ENCODE measurements at regions not wholly inside any gene's neighbourhood (a gene's known extent, or its start where the extent isn't known, plus 50 kb on each side); places are given as distances from the start of the nearest gene placed in this dataset.

DNA sequence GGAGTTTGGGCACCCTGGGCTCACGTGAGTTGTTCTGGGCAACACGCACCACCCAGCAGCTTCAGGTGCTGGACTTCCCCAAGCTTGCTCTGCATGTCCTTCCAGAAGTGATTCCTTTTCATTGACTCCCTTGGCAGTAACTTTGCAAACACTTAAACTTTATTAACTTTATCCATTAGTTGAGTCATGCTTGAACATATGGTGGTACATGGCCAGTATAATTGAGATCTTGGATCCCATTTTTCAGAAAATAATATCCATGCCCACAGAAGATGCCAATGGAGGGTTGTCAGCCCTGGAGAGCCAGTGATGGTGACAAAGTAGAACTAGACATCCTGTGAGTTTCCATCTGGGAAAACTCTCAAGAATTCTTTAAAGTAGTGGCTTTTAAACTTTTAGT is 144.2 kb downstream of the COPS8 start:
- no peaks in the 10 kb centered on the region for H3K9me3 Mint-ChIP-seq
- TF ChIP-seq CTCF (IDR thresholded peaks at IDR 0.05), result no peak
- CTCF ChIA-PET, result no interaction called here

DNA sequence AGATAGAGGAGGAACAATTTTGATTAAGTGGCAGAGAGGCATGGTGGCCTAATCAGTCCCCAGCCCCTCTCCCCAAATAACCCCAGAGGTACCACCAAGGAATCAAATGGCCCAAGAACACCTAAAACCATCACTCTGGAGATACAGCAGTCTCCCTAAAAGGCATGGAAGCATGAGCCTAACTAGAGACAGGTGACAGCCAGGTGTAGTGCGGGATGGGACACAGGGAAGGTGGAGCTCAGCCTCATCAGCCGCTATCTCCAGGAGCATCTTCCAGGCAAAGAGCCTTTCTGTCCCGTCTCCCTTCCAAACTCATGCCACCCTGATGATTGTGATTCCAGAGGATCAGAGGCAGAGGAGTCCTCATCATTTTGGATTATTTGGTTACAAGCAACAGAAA is 144.7 kb downstream of the COPS8 start:
- DNase-seq (no peak), ATAC-seq (ENCODE audit: low read depth) (no peak)
- no peaks in the 10 kb centered on the region for H3K9me3 Mint-ChIP-seq
- POLR2A ChIA-PET, result no interaction called here
- TF ChIP-seq CTCF (IDR thresholded peaks at IDR 0.05), result no peak
- H3K4me1 Mint-ChIP-seq, result no peaks in the 10 kb centered on the region
- no peak overlapping the region for H3K4me3 Mint-ChIP-seq
- intact Hi-C loops (cut with micrococcal nuclease), result no loop called here
- peaks cover 2% of the 10 kb centered on the region for H3K27me3 Mint-ChIP-seq
- no peak overlapping the region for H3K27ac Mint-ChIP-seq
- CTCF ChIA-PET, result no interaction called here
- H3K36me3 Mint-ChIP-seq (ENCODE audit: low read depth), result no peaks in the 10 kb centered on the region

More for the DNA sequence above, 144.2 kb downstream of the COPS8 start:
- no peak for ATAC-seq (ENCODE audit: low read depth)
- no peak overlapping the region for H3K27ac Mint-ChIP-seq
- no peaks in the 10 kb centered on the region for H3K36me3 Mint-ChIP-seq (ENCODE audit: low read depth)
- peaks cover 2% of the 10 kb centered on the region for H3K27me3 Mint-ChIP-seq
- intact Hi-C loops (cut with micrococcal nuclease), result no loop called here
- no peak overlapping the region for H3K4me3 Mint-ChIP-seq
- H3K4me1 Mint-ChIP-seq, result no peaks in the 10 kb centered on the region
- DNase-seq, result no peak
- POLR2A ChIA-PET, result no interaction called here

- H3K27me3 Mint-ChIP-seq, result peaks cover 2% of the 10 kb centered on the region
Measured at GRCh38 chr2:237231593-237231992, 145.9 kb downstream of the COPS8 start.

GRCh38 chr2:237232166-237232565 is 146.5 kb downstream of the COPS8 start:
- Mint-ChIP-seq H3K4me1 (no peaks in the 10 kb centered on the region), H3K27ac (no peak overlapping the region), H3K27me3 (peaks cover 2% of the 10 kb centered on the region), H3K4me3 (no peak overlapping the region), H3K36me3 (ENCODE audit: low read depth) (no peaks in the 10 kb centered on the region), H3K9me3 (no peaks in the 10 kb centered on the region)
- intact Hi-C loops (cut with micrococcal nuclease), result no loop called here
- ChIA-PET POLR2A (no interaction called here), CTCF (no interaction called here)
- DNase-seq (no peak), ATAC-seq (ENCODE audit: low read depth) (no peak)
- TF ChIP-seq CTCF (IDR thresholded peaks at IDR 0.05), result no peak

More at GRCh38 chr2:237231593-237231992, 145.9 kb downstream of the COPS8 start:
- Mint-ChIP-seq H3K4me3 (no peak overlapping the region), H3K9me3 (no peaks in the 10 kb centered on the region), H3K36me3 (ENCODE audit: low read depth) (no peaks in the 10 kb centered on the region), H3K27ac (no peak overlapping the region), H3K4me1 (no peaks in the 10 kb centered on the region)
- intact Hi-C loops (cut with micrococcal nuclease), result no loop called here
- no peak for ATAC-seq (ENCODE audit: low read depth)
- no peak for TF ChIP-seq CTCF (IDR thresholded peaks at IDR 0.05)
- ChIA-PET CTCF (no interaction called here), POLR2A (no interaction called here)
- no peak for DNase-seq

DNA sequence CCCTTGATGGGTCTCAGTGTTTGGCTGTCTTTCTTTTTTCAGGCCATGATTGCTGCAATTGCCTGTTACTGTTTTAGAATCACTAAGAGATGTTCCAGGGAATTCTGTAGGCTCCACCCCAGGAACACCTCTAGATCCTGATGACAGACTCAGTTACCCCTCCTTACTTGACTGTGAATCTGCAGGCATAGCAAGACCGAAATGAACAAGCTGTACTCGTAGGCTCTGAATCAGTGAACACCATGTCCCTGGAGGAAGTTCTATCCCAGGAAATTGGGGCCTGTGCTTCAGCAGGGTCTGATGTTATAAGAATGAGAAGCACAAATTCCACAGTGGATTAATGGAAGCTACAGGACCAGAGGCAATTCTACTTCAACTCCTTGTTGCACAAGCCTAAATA is 148.6 kb downstream of the COPS8 start:
- POLR2A ChIA-PET, result no interaction called here
- intact Hi-C loops (cut with micrococcal nuclease), result no loop called here
- DNase-seq, result no peak
- no peak for ATAC-seq (ENCODE audit: low read depth)
- CTCF ChIA-PET, result no interaction called here
- no peaks in the 10 kb centered on the region for H3K9me3 Mint-ChIP-seq
- no peak overlapping the region for H3K27ac Mint-ChIP-seq
- no peak for TF ChIP-seq CTCF (IDR thresholded peaks at IDR 0.05)
- peaks cover 4% of the 10 kb centered on the region for H3K27me3 Mint-ChIP-seq
- H3K4me3 Mint-ChIP-seq, result no peak overlapping the region
- no peaks in the 10 kb centered on the region for H3K4me1 Mint-ChIP-seq
- H3K36me3 Mint-ChIP-seq (ENCODE audit: low read depth), result no peaks in the 10 kb centered on the region
